ENCODE measurements at regions not wholly inside any gene's neighbourhood (a gene's known extent, or its start where the extent isn't known, plus 50 kb on each side); places are given as distances from the start of the nearest gene placed in this dataset.
"Not testable (repeated sequence)": the region's sequence is repeated elsewhere in the genome, so short reads cannot be mapped to it uniquely, and the experiment has no call there.

GRCh38 chr1:65527707-65528503, 107.4 kb downstream of the LEPR start:
- no peak for DNase-seq (ENCODE audit: low read depth)

- DNase-seq (ENCODE audit: low read depth), result no peak
Measured at GRCh38 chr1:65531972-65532570, 111.6 kb downstream of the LEPR start.

- DNase-seq (ENCODE audit: low read depth), result no peak
Measured at GRCh38 chr1:65535981-65536380, 115.5 kb downstream of the LEPR start.

- DNase-seq (ENCODE audit: low read depth), result no peak
Measured at GRCh38 chr1:65538086-65538485, 117.6 kb downstream of the LEPR start.

- no peak for DNase-seq (ENCODE audit: low read depth)
Measured at GRCh38 chr1:65538664-65539063, 118.2 kb downstream of the LEPR start.

GRCh38 chr1:65539266-65540131, 119.0 kb downstream of the LEPR start:
- no peak for DNase-seq (ENCODE audit: low read depth)

- DNase-seq (ENCODE audit: low read depth), result no peak
Measured at GRCh38 chr1:65541161-65541560, 120.7 kb downstream of the LEPR start.

GRCh38 chr1:65541865-65542264, 121.4 kb downstream of the LEPR start:
- DNase-seq (ENCODE audit: low read depth), result no peak

GRCh38 chr1:65542592-65542991, 122.1 kb downstream of the LEPR start:
- not testable (repeated sequence) for DNase-seq (ENCODE audit: low read depth)

GRCh38 chr1:65550306-65551010, 130.0 kb downstream of the LEPR start:
- DNase-seq (ENCODE audit: low read depth), result not testable (repeated sequence)

- not testable (repeated sequence) for DNase-seq (ENCODE audit: low read depth)
Measured at GRCh38 chr1:65552484-65552883, 132.0 kb downstream of the LEPR start.

- DNase-seq (ENCODE audit: low read depth), result not testable (repeated sequence)
Measured at GRCh38 chr1:65554086-65554764, 133.8 kb downstream of the LEPR start.

GRCh38 chr1:65554829-65555228, 134.4 kb downstream of the LEPR start:
- DNase-seq (ENCODE audit: low read depth), result no peak

GRCh38 chr1:65558215-65558614, 137.7 kb downstream of the LEPR start:
- no peak for DNase-seq (ENCODE audit: low read depth)

GRCh38 chr1:65564493-65564892, 144.0 kb downstream of the LEPR start:
- no peak for DNase-seq (ENCODE audit: low read depth)

GRCh38 chr1:65568285-65568684, 147.8 kb downstream of the LEPR start:
- no peak for DNase-seq (ENCODE audit: low read depth)

GRCh38 chr1:65572701-65573421, 152.4 kb downstream of the LEPR start:
- no peak for DNase-seq (ENCODE audit: low read depth)

- no peak for DNase-seq (ENCODE audit: low read depth)
Measured at GRCh38 chr1:65577278-65577677, 156.8 kb downstream of the LEPR start.

GRCh38 chr1:65577982-65578381, 157.5 kb downstream of the LEPR start:
- DNase-seq (ENCODE audit: low read depth), result not testable (repeated sequence)

- DNase-seq (ENCODE audit: low read depth), result peak; percentile 9
Measured at GRCh38 chr1:65581119-65581518, 160.7 kb downstream of the LEPR start.

GRCh38 chr1:65584399-65584798, 163.9 kb downstream of the LEPR start:
- DNase-seq (ENCODE audit: low read depth), result no peak
